ENCODE measurements at regions not wholly inside any gene's neighbourhood (a gene's known extent, or its start where the extent isn't known, plus 50 kb on each side); places are given as distances from the start of the nearest gene placed in this dataset.

DNA sequence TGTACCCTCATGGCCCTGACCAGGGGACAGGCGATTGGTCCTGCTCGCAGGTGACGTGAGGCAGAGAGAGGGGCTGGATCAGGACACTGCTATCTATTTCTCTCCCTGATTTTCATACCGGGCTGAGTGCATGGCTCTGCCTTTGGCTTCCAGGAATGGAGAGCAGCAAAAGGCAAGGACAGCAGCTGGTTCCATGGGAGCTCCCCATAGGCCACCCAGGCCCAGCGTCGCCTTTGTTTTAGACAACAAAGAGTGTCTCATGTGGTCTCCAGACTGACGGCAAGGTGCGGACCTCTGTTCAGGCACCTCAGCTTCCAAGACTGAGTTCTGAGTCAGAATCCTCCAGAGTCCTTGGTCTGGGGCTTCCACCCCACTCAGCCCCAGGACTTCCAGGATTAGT is 123.1 kb downstream of the VEGFA start:
- no peak overlapping the region for H2AFZ ChIP-seq
- H3K4me1 ChIP-seq (replicated peaks; ENCODE audit: insufficient read depth) = peaks cover 14% of the 10 kb centered on the region
- no peaks in the 10 kb centered on the region for H4K20me1 ChIP-seq (ENCODE audit: insufficient read depth)
- DNase-seq = no peak
- TF ChIP-seq, protein P1, sequence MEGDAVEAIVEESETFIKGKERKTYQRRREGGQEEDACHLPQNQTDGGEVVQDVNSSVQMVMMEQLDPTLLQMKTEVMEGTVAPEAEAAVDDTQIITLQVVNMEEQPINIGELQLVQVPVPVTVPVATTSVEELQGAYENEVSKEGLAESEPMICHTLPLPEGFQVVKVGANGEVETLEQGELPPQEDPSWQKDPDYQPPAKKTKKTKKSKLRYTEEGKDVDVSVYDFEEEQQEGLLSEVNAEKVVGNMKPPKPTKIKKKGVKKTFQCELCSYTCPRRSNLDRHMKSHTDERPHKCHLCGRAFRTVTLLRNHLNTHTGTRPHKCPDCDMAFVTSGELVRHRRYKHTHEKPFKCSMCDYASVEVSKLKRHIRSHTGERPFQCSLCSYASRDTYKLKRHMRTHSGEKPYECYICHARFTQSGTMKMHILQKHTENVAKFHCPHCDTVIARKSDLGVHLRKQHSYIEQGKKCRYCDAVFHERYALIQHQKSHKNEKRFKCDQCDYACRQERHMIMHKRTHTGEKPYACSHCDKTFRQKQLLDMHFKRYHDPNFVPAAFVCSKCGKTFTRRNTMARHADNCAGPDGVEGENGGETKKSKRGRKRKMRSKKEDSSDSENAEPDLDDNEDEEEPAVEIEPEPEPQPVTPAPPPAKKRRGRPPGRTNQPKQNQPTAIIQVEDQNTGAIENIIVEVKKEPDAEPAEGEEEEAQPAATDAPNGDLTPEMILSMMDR (conservative IDR thresholded peaks at IDR 0.05) = no peak
- TF ChIP-seq EZH2 (IDR thresholded peaks at IDR 0.05; ENCODE audit: low read depth) = no peak
- intact Hi-C loops (cut with micrococcal nuclease; ENCODE audit: unreplicated experiment) = no loop called here
- no peaks in the 10 kb centered on the region for H3K27me3 ChIP-seq (ENCODE audit: insufficient read depth, low read depth)
- H3K36me3 ChIP-seq (ENCODE audit: low read depth) = no peaks in the 10 kb centered on the region
- H3K9me2 ChIP-seq (ENCODE audit: insufficient read depth) = no peaks in the 10 kb centered on the region
- POLR2A ChIA-PET (ENCODE audit: unreplicated experiment) = no interaction called here
- no peaks in the 10 kb centered on the region for H3K9me3 ChIP-seq (ENCODE audit: insufficient read depth, low read depth)
- H3F3A ChIP-seq (ENCODE audit: insufficient read depth, low read depth) = peaks cover 10% of the 10 kb centered on the region; the same call in 1 of the 2 replicates
- H3K4me2 ChIP-seq = no peak overlapping the region; the same call in 1 of the 2 replicates
- no TSS peak for BruUV-seq (replicated peaks)
- CTCF ChIA-PET = no interaction called here
- H3K27ac ChIP-seq = no peak overlapping the region
- H3K79me2 ChIP-seq (ENCODE audit: low read depth) = no peaks in the 10 kb centered on the region
- H3K4me3 ChIP-seq = no peak overlapping the region

DNA sequence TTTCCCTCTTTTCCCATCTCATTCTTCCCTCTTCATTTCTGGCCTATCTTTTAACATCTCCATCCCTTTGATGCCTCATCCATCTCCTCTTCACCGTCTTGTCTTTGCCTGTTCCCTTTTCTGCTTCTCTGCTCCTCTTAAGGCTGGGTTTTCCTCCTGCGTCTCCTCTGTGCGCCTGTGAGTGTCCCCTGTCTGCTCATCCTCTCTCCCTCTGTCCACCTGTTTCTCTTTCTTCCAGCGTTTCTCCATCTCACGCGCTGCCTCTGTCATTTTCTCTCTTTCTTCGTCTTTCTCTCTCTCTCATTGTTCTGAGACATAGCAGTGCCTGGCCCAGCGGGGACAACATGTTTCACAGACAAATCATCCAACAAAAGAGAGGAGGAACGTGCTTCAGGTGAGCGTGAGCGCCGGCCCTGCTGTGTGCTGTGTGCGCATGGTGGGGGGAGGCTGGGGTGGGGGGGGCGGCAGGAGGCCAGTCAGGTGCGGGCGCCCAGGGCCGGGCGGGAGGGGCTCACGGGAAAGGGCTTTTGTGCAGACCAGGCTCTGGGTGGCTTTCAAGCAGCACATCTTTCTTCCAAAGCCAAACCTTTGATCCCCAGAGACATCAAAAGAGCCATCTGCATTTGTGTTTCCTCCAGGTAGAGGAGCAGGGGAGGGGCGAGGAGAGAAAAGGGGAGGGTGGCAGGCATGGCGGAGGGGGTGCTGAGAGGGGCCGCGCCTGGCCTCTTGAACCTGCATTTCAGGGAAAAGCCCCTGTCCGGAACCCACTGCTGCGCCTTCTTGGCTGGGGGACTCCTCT is 121.3 kb downstream of the VEGFA start:
- no peaks in the 10 kb centered on the region for H4K20me1 ChIP-seq (ENCODE audit: insufficient read depth)
- ChIA-PET CTCF (interaction anchor here (0.6 to 0.7 kb wide), 2 partner anchors 226 to 301 kb away, joined by 3 to 7 read pairs; no protein-coding TSS in a partner anchor), POLR2A (ENCODE audit: unreplicated experiment) (interaction anchor here (0.6 to 0.7 kb wide), 2 partner anchors 141 to 150 kb away, joined by 4 to 23 read pairs; no protein-coding TSS in a partner anchor)
- no peak for DNase-seq
- peaks cover 14% of the 10 kb centered on the region for H3K4me1 ChIP-seq (replicated peaks; ENCODE audit: insufficient read depth)
- H3K27me3 ChIP-seq (ENCODE audit: insufficient read depth, low read depth) = no peaks in the 10 kb centered on the region
- H2AFZ ChIP-seq = no peak overlapping the region
- no peaks in the 10 kb centered on the region for H3K9me3 ChIP-seq (ENCODE audit: insufficient read depth, low read depth)
- H3K4me2 ChIP-seq = no peak overlapping the region
- H3K27ac ChIP-seq = no peak overlapping the region
- intact Hi-C loops (cut with micrococcal nuclease; ENCODE audit: unreplicated experiment) = no loop called here
- H3K79me2 ChIP-seq (ENCODE audit: low read depth) = no peaks in the 10 kb centered on the region
- no TSS peak for BruUV-seq (replicated peaks)
- H3K4me3 ChIP-seq = no peak overlapping the region
- peaks cover 10% of the 10 kb centered on the region; the same call in 1 of the 2 replicates for H3F3A ChIP-seq (ENCODE audit: insufficient read depth, low read depth)
- H3K36me3 ChIP-seq (ENCODE audit: low read depth) = no peaks in the 10 kb centered on the region
- H3K9me2 ChIP-seq (ENCODE audit: insufficient read depth) = no peaks in the 10 kb centered on the region
- no peak for TF ChIP-seq EZH2 (IDR thresholded peaks at IDR 0.05; ENCODE audit: low read depth)
- TF ChIP-seq, protein P1 (conservative IDR thresholded peaks at IDR 0.05) = no peak

DNA sequence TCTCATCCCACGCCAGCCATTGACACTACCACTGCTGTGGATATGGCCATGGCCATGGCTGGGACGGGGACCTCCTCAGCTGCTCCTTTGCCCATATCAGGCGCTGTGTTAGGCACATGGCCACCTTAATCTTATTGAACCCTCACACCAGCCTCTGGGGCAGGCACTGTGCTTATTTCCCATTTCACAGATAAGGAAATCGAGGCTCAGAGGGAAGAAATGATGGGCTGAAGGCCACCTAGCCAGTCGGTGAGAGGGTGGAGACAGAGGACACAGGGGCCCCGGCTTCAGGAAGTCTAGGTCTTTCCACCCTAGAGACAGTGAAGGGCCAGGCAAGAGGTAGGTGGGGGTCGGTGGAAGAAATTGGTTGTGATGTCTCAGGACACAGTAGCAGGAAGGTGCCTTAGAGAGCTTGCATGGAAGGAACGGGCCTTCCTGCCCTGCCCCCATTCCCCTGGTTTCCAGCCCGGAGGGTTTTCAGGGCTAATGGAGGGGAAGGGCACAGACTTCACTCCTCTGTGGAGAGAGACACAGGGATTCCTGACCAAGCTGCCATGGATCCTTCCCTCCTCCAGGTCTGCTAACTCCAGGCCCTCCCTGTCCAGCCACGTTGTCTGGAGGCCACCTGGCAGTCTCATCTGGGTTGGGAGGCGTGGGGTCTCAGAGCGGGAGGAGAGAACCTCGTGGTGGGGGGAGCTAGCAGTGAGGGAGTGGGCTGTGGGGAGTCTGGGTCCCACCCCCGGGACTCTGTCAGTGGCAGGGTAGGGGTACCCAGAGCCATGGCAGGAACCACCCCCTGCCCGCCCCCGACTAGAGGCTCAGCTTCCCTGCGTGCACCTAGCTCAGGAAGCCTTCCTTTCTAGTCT is 120.4 kb downstream of the VEGFA start:
- ChIA-PET POLR2A (ENCODE audit: unreplicated experiment) (interaction anchor here (0.6 kb wide), 1 partner anchor 151 kb away, joined by 4 read pairs; no protein-coding TSS in a partner anchor), CTCF (interaction anchor here (0.6 to 0.7 kb wide), 2 partner anchors 225 to 302 kb away, joined by 3 to 7 read pairs; no protein-coding TSS in a partner anchor)
- H3K27ac ChIP-seq = no peak overlapping the region
- H3K9me2 ChIP-seq (ENCODE audit: insufficient read depth) = no peaks in the 10 kb centered on the region
- TF ChIP-seq, protein P1 (conservative IDR thresholded peaks at IDR 0.05) = no peak
- TF ChIP-seq EZH2 (IDR thresholded peaks at IDR 0.05; ENCODE audit: low read depth) = no peak
- H3K36me3 ChIP-seq (ENCODE audit: low read depth) = no peaks in the 10 kb centered on the region
- no peaks in the 10 kb centered on the region for H3K27me3 ChIP-seq (ENCODE audit: insufficient read depth, low read depth)
- intact Hi-C loops (cut with micrococcal nuclease; ENCODE audit: unreplicated experiment) = no loop called here
- peaks cover 10% of the 10 kb centered on the region; the same call in 1 of the 2 replicates for H3F3A ChIP-seq (ENCODE audit: insufficient read depth, low read depth)
- H3K4me1 ChIP-seq (replicated peaks; ENCODE audit: insufficient read depth) = peaks cover 14% of the 10 kb centered on the region
- no TSS peak for BruUV-seq (replicated peaks)
- H3K79me2 ChIP-seq (ENCODE audit: low read depth) = no peaks in the 10 kb centered on the region
- DNase-seq = no peak
- H3K4me3 ChIP-seq = no peak overlapping the region
- H2AFZ ChIP-seq = no peak overlapping the region
- no peaks in the 10 kb centered on the region for H3K9me3 ChIP-seq (ENCODE audit: insufficient read depth, low read depth)
- H3K4me2 ChIP-seq = no peak overlapping the region
- no peaks in the 10 kb centered on the region for H4K20me1 ChIP-seq (ENCODE audit: insufficient read depth)

Measured in PC-9 (cell line).